Lower leg skin (tissue), 4 donors: ENCODE measurements at regions not wholly inside any gene's neighbourhood (a gene's known extent, or its start where the extent isn't known, plus 50 kb on each side); places are given as distances from the start of the nearest gene placed in this dataset.

ENCODE experiments used
- DNase-seq, 2 donors: peaks; one replicate each; pipeline ENCODE4 v3.0.0-alpha.2; 2019; ENCODE audit warnings: low spot score in 2 of 2
- H3K4me3 ChIP-seq: fragments of 200-600 bp; sonication (generic); 2 replicates; pipeline ENCODE4 v1.5.1; 2017; ENCODE audit warnings: mild to moderate bottlenecking, low read depth; ENCODE audit not compliant: poor library complexity, severe bottlenecking
- CTCF ChIP-seq, 3 donors: fragments of 450-650 bp; IDR thresholded peaks; one replicate each; pipeline ENCODE4 v1.5.1; 2016; ENCODE audit warnings: antibody characterized with exemption in 3 of 3, mild to moderate bottlenecking in 3 of 3, moderate library complexity in 2 of 3
- POLR2A ChIP-seq, 2 donors: fragments of 450-650 bp; IDR thresholded peaks; one replicate each; pipeline ENCODE4 v1.6.1; 2016 to 2017; ENCODE audit warnings: antibody characterized with exemption in 2 of 2, mild to moderate bottlenecking in 1 of 2, moderate library complexity in 1 of 2
- WGBS, 2 donors: methylation state at CpG; one replicate each; pipeline ENCODE4 v1.1.5; 2018; 5-methylcytosine and 5-hydroxymethylcytosine counted together
- intact Hi-C: fragments of 100-400 bp; cut with DNase I; formaldehyde crosslinking; loops from one replicate; pipeline ENCODE4 v1.15.0; 2023; ENCODE audit warnings: low total_unique reads

GRCh38 chr5:144011388-144011787 lies 159.1 kb downstream of the YIPF5 start:
- TF ChIP-seq CTCF (IDR thresholded peaks at IDR 0.05) (no peak), POLR2A (IDR thresholded peaks at IDR 0.05) (no peak)
- no peak for DNase-seq
- no peak overlapping the region for H3K4me3 ChIP-seq
- intact Hi-C loops = no loop called here

GRCh38 chr5:144013816-144014215 lies 156.6 kb downstream of the YIPF5 start:
- WGBS, 2 donors = 93 to 95% methylated on average over 2 of the region's 2 CpGs

GRCh38 chr5:144015961-144016360 lies 154.5 kb downstream of the YIPF5 start:
- DNase-seq = no peak
- 72 to 78% methylated on average over 3 of the region's 3 CpGs for WGBS, 2 donors
- TF ChIP-seq POLR2A (IDR thresholded peaks at IDR 0.05) (no peak), CTCF (IDR thresholded peaks at IDR 0.05) (no peak)
- H3K4me3 ChIP-seq = no peak overlapping the region
- intact Hi-C loops = no loop called here

More at GRCh38 chr5:144013816-144014215, 156.6 kb downstream of the YIPF5 start:
- TF ChIP-seq CTCF (IDR thresholded peaks at IDR 0.05) (no peak), POLR2A (IDR thresholded peaks at IDR 0.05) (no peak)
- intact Hi-C loops = no loop called here
- no peak overlapping the region for H3K4me3 ChIP-seq
- no peak for DNase-seq

GRCh38 chr5:144017119-144017518 lies 153.3 kb downstream of the YIPF5 start:
- WGBS, 2 donors = 88 to 91% methylated on average over 7 of the region's 7 CpGs
- no peak for DNase-seq
- TF ChIP-seq CTCF (IDR thresholded peaks at IDR 0.05) (no peak), POLR2A (IDR thresholded peaks at IDR 0.05) (no peak)
- H3K4me3 ChIP-seq = no peak overlapping the region
- intact Hi-C loops = no loop called here

GRCh38 chr5:144017631-144018030 lies 152.8 kb downstream of the YIPF5 start:
- no peak overlapping the region for H3K4me3 ChIP-seq
- 82 to 87% methylated on average over 6 of the region's 6 CpGs for WGBS, 2 donors
- intact Hi-C loops = no loop called here
- no peak for DNase-seq
- no peak for TF ChIP-seq POLR2A (IDR thresholded peaks at IDR 0.05)
- no peak for TF ChIP-seq CTCF (IDR thresholded peaks at IDR 0.05)

GRCh38 chr5:144024090-144024489 lies 146.4 kb downstream of the YIPF5 start:
- intact Hi-C loops = no loop called here
- WGBS, 2 donors = 43 to 48% methylated on average over 1 of the region's 1 CpG

More at GRCh38 chr5:144024090-144024489, 146.4 kb downstream of the YIPF5 start:
- DNase-seq = no peak
- no peak overlapping the region for H3K4me3 ChIP-seq
- no peak for TF ChIP-seq CTCF (IDR thresholded peaks at IDR 0.05)
